Ureter (tissue), 1 donor: ENCODE measurements at regions not wholly inside any gene's neighbourhood (a gene's known extent, or its start where the extent isn't known, plus 50 kb on each side); places are given as distances from the start of the nearest gene placed in this dataset.

Experiments used
- DNase-seq: peaks from one replicate; pipeline ENCODE4 v3.0.0-alpha.2; 2020; ENCODE audit warnings: low spot score
- donor health status: DM: yes; HTN: yes; CAD: no.

- DNase-seq: no peak
These were observed 888.5 kb downstream of the ADGRL2 start for GRCh38 chr1:82689217-82689616.

GRCh38 chr1:82686774-82687173, 886.0 kb downstream of the ADGRL2 start:
- no peak for DNase-seq

DNA sequence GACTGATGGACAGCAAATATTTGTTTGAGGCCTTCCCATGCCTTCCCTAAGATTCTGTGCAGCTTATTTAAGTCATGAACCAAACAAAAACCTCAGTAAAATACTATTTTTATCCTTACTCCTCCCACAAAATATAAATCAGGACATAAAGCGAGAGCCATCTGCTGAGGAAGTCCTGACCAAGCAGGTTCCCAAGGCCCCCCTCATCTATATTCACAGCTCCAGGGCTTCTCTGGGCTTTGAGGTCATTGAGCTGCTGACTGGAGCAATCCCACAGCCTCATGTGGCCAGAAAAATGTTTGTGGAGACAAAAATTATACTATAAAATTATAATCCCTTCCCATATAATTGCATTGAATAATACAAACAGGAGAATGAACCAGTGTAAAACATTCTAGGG, 846.2 kb downstream of the ADGRL2 start:
- DNase-seq: no peak

GRCh38 chr1:82646336-82646735, 845.6 kb downstream of the ADGRL2 start:
- DNase-seq: no peak

DNA sequence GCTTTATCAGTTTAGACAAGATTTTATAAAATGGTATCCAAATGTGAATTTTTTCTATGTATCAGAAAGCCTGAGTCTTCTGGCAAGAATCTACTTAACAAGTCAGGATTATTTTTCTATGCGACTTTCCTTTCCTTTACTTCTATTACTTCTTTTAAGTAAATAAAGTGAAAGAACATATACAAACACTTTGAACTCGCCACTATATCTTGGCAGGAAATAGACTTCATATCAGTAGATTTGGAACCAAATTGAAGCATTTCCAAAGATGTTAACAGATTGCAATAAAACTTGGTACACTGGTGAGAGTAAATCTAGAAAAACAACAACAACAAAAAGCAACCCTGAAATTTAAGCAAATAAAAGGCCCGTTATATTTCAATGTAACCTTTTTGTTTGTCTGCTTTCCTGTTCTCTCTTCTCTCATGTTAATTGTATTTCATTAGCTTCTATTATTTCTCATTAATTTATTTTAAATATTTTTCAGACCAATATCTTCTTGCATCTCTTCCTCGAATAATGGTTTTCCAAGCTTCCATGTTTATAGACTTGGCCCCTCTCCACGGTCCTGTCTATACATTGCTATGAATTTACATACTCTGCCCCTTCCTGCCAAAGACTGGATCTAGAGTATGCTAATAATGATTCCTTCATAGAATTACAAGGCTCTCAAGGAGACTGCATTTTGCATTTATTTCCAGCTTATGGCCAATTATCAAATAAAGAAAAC, 843.6 kb downstream of the ADGRL2 start:
- no peak for DNase-seq

DNA sequence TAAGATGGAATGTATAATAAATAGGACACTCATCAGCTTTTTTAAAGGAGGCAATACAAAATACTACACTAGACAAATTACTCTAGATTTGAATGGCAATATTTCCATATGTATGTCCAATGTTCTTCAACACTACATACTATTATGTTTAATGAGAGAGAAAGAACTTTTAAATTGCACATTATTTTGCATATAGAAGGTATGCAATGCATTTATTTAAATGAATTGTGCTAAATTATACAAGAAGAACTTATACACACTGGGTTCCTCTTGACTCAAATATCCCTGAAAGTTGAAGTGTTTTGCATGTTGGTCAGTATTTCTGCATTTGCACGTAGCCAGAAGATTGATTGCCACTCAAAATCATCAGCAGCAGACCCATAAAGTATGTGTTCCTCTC, 839.6 kb downstream of the ADGRL2 start:
- no peak for DNase-seq

DNA sequence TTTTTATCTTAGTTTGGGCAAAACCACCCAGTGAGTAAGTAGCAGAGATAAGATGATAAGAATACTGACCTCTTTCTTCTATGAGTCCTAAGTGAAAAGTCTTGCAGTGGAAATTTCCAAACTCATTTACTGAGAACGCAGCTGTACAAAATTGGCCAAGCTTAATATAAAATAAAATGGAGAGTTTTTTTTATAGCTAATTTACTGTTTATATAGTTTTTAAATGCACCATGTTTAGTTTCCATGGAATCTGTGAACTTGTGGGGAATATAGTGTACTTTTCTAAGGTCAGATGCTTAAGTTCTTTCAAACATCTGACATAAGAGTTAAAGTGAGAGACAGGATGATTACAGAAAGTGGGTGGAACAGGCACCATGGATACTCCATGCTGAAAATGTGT, 833.5 kb downstream of the ADGRL2 start:
- DNase-seq: no peak

DNA sequence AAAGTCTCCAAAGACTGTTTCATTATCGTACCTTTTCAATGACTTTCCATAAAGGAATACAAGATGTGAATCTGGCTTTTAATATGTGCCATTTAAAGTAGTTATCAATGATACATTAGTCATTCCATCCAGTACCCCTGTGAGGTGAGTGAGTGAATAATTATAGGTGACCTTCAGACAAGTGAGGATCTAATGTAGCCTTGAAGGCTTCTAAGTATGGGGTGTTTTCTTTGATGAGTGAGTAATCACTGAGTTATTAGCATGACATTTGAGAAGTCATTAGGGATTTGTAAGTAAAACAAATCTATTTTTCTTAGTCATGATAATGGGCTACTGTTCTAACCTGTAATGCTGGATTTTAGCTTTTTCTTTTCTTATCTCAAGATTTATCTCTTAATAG, 831.4 kb downstream of the ADGRL2 start:
- no peak for DNase-seq

DNA sequence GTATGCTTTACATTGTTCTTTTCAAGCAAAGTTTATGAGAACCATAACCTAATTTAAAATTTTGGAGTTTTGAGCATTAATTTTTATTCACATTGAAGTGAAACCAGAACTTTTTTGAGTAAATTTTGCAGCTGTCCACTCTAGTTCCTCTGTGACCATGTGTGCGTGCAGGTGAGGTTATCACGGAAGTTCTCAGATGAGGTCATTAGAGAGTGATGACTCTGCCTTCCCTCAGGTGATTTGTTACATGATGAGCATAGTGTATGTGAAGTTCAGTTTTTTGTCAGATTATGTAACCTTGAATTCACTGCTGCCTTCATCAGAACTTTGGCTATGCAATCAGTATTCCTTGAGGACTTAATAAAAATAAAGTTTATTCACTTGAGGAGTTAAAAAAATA, 828.2 kb downstream of the ADGRL2 start:
- no peak for DNase-seq

DNA sequence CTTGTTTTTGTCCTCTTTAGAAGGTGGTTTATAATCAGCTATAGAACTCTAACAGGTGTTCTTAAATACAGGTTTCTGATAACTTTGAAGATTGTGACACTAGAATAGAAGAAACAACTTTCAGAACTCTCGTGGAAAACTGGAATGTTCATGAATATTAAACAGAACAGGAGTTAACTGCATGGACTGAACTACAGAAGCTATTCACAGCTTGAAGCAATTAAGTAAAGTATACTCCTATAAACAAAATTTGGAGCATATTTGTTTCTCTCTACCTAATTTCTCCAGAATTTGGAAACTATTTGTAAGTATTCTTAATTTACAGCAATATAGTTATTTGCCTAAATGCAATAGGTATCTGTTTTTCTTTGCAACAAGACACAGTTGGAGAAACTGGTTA, 824.8 kb downstream of the ADGRL2 start:
- DNase-seq: no peak

- DNase-seq: no peak
These were observed 820.3 kb downstream of the ADGRL2 start for GRCh38 chr1:82621076-82621475.

- DNase-seq: no peak
These were observed 813.4 kb downstream of the ADGRL2 start for GRCh38 chr1:82614090-82614489.

DNA sequence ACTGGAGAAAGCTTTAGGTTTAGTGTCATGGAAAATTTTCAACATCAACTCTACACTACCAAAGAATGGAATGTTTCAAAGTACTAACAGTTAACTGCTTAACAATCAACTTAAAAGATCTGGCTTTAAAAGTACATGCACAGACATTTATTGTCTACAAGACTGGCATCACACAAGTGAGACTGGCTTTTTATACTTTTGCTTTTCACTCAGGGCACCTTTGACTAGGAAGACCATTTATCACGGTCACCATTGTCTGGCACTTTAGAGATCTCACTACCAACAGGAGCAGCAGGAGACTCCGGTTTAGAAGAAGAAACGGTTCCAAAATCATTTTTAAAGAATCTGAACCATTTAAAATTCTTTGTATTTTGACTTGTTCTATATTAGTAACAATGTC, 812.3 kb downstream of the ADGRL2 start:
- DNase-seq: no peak

DNA sequence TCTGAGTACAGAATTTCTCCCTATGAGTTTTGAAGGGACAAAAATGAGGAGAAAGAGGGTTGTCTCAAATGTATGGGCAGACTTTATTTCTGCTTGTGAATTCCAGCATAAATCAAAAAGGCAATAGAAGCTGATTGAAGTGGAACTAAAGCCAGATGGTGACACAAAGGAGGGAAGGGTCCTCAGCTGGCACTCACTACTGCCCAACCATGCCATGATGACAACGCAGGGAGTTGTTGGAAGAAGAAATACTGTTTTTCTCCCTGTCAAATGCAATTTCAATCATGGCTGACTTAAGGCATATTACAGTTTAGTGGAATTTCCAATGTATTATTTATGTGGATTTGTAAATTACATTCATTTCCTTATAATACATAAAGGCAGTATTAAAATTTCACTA, 805.8 kb downstream of the ADGRL2 start:
- no peak for DNase-seq

DNA sequence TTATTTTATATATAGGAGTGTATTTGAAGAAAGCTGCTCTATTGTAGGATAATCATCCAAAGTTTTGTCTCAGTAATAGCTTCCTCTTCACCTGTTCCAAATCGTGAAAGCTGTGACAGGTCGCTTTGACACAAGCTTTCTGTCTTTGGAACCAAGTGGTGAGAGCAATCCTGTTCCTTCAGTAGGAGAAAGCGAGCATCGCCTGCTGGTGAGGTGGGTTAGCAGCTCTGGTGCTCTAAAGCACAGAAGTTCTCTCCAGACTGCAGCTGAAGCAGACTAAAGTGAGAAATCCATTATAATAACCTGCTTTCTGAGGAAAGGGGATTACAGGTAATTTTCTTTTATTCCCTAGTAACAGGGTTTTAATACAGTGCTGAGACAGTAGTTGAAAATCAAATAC, 803.8 kb downstream of the ADGRL2 start:
- DNase-seq: no peak

GRCh38 chr1:82600314-82600713, 799.6 kb downstream of the ADGRL2 start:
- no peak for DNase-seq

- DNase-seq: no peak
These were observed 798.1 kb downstream of the ADGRL2 start for GRCh38 chr1:82598812-82599211.

DNA sequence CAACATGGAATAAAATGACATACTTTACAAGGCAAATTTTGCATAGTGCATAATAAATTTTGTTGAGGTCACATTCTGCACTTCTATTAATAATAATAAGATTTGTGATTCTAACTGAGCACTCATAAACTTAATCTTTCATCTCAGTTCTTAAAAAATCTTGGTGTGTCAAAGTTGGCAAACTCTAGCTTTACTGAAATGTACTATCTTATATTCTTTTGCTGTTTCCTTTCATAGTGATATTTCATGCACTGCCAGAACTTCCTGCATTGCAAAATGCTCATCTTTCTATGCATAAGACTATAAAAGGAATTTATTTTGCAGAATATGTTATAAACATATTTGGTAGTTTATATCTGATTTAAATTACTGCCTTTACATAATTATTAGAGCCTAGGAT, 797.6 kb downstream of the ADGRL2 start:
- no peak for DNase-seq

GRCh38 chr1:82597649-82598048, 796.9 kb downstream of the ADGRL2 start:
- DNase-seq: no peak

DNA sequence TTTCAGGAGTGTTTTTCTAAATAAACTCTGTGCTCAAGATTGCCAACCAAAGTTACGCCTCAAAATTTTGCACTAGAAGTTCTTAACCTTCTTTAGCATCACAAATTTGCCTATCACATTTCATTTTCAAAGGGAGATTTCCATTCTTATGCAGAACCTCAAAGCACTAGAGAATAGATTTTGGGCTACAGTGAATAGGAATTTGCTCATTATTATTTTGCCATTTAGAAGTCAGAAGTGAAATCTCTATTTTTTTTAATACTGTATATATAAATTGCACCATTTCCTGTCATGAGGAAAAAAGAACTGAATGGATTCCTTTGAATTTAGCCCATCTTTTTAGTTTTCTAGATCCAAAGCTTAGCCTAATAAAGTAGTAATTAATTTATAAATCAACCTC, 796.4 kb downstream of the ADGRL2 start:
- no peak for DNase-seq

DNA sequence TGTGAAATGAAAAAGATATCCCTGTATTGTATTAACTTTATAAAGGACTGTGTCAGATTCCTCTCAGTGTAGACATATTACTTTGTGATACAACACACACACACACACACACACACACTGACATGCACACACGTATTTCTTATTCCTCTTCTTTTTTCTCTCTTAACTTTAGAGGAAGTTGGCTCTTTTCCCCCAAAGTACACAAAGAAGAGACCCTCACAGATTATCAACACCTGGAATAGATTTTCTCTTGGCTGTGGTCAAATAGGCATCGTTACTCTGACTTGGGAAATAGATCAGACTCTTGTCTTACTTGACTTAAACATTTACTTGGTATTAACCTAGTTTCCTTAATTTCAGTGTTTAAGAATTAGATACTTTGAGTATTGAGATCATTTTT, 792.8 kb downstream of the ADGRL2 start:
- DNase-seq: no peak

DNA sequence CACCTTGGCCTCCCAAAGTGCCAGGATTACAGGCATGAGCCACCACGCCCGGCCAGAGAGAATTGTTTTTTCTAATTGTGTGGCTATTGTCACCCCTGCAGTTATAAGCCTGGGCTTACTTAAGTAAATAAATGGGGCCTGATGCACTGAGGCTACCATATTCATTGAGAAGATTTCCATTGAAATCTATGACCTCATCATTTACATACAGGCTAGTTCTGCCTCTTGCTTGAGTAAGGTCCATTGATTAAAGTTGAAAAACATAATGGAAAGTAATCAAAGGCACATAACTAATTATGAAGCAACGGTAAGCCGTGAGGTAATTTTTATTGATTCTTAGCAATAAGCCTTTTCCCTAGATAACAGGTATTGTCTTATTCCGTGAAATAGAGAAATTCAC, 788.9 kb downstream of the ADGRL2 start:
- no peak for DNase-seq

DNA sequence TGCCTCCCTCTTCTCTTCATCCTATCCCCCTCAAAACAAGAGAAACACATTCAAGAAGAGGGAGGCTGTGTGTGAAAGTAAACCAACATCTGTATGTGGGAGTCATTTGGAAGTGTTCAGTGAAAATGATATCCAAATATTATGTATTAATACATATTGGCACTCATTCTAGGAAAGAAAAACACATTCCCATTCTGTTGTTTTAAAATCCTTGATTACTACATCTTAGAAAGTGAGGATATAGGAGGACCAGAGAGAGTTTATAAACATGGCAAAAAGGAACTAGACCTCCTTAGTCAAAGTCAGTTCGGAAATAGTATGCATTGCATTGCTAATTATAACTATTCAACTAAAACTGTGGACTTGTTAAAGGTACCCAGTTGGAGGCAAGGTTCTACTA, 786.6 kb downstream of the ADGRL2 start:
- DNase-seq: no peak

DNA sequence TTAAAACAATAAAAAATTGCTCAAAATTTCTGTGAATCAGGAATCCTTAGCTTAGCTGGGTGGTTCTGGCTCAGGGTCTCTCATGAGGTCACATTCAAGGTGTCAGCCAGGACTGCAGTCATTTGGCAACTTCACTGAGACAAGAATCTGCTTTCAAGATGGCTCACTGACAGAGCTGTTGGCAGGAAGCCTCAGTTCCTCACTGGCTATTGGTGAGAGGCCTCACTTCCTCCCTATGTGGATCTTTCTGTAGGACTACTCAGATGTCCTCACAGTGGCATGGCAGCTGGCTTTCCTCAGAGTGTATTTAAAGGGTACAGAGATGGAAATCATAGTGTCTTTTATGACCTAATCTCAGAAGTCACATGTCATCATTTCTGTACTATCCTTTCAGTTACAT, 785.7 kb downstream of the ADGRL2 start:
- no peak for DNase-seq
